H1 (cell line): ENCODE measurements at regions not wholly inside any gene's neighbourhood (a gene's known extent, or its start where the extent isn't known, plus 50 kb on each side); places are given as distances from the start of the nearest gene placed in this dataset.

Experiments
- CTCF ChIA-PET: fragments of 300-600 bp; sonication (Branson Sonifier 250); formaldehyde crosslinking; loops from one replicate; lab custom pipeline; 2021; ENCODE audit not compliant: partially characterized antibody; lab: Charles Lee
- POLR2A ChIA-PET: fragments of 300-600 bp; sonication (Branson Sonifier 250); formaldehyde crosslinking; loops from one replicate; lab custom pipeline; 2021; ENCODE audit warnings: inconsistent platforms; ENCODE audit not compliant: partially characterized antibody; lab: Charles Lee
- DNase-seq, 2 experiments: peaks; one replicate each; pipeline versions ENCODE4 v3.0.0 to v3.0.0-alpha.2; 2010 to 2022; ENCODE audit warnings: low spot score in 2 of 2, low read depth in 1 of 2, mixed read lengths in 1 of 2
- FAIRE-seq: peaks from 2 replicates; lab custom pipeline; 2011; peaks lifted over from hg19 to GRCh38; lab: Jason Lieb, UNC
- H2AFZ ChIP-seq: 2 replicates; pipeline ENCODE4 v1.8.1; 2012; ENCODE audit warnings: low read length, inconsistent platforms
- H2AK5ac ChIP-seq: 2 replicates; pipeline ENCODE4 v1.6.1; 2013; ENCODE audit warnings: low read depth, low read length
- H2BK120ac ChIP-seq: replicated peaks from 2 replicates; pipeline ENCODE3; 2013; ENCODE audit warnings: low read depth, low read length, inconsistent platforms
- H2BK12ac ChIP-seq: 2 replicates; pipeline ENCODE4 v1.6.1; 2013; ENCODE audit warnings: low read depth, low read length
- H2BK15ac ChIP-seq: 2 replicates; pipeline ENCODE4 v1.6.1; 2013; ENCODE audit warnings: low read length
- H2BK20ac ChIP-seq: 2 replicates; pipeline ENCODE4 v1.6.1; 2013; ENCODE audit warnings: low read length
- H2BK5ac ChIP-seq: 2 replicates; pipeline ENCODE4 v1.6.1; 2013; ENCODE audit warnings: low read depth, low read length
- H3K14ac ChIP-seq: 2 replicates; pipeline ENCODE4 v1.6.1; 2013; ENCODE audit warnings: inconsistent platforms; ENCODE audit not compliant: insufficient read length
- H3K18ac ChIP-seq: 2 replicates; pipeline ENCODE4 v1.6.1; 2013; ENCODE audit warnings: low read length; ENCODE audit errors: extremely low read depth
- H3K23ac ChIP-seq: 2 replicates; pipeline ENCODE4 v1.6.1; 2013; ENCODE audit warnings: inconsistent platforms; ENCODE audit not compliant: insufficient read length
- H3K23me2 ChIP-seq: 2 replicates; pipeline ENCODE4 v1.6.1; 2013; ENCODE audit warnings: low read depth, low read length
- H3K27ac ChIP-seq: 2 replicates; pipeline ENCODE4 v1.6.1; 2011; ENCODE audit warnings: low read depth, low read length, inconsistent platforms
- H3K27me3 ChIP-seq, 4 experiments: replicated peaks in 1 of 4; 1 replicate in 1 of 4; 2 replicates in 3 of 4; pipeline versions ENCODE4 v1.6.1 to v1.8.1; 2011 to 2013; ENCODE audit warnings: low read length in 3 of 4, mild to moderate bottlenecking in 3 of 4, inconsistent platforms in 2 of 4, mixed read lengths in 2 of 4, moderate library complexity in 1 of 4; ENCODE audit not compliant: control insufficient read depth in 3 of 4, insufficient read depth in 3 of 4; ENCODE audit errors: extremely low read depth in 1 of 4
- H3K36me3 ChIP-seq, 4 experiments: 2 replicates each; pipeline versions ENCODE4 v1.6.1 to v1.8.1; 2011 to 2013; ENCODE audit warnings: mild to moderate bottlenecking in 4 of 4, low read length in 3 of 4, moderate library complexity in 2 of 4, control low read depth in 1 of 4, inconsistent platforms in 1 of 4; ENCODE audit not compliant: insufficient read depth in 4 of 4, control insufficient read depth in 2 of 4
- H3K4ac ChIP-seq: replicated peaks from 2 replicates; pipeline ENCODE3; 2013; ENCODE audit warnings: low read length, low read depth, mixed read lengths, inconsistent platforms; ENCODE audit not compliant: insufficient read length
- H3K4me1 ChIP-seq, 4 experiments: replicated peaks in 1 of 4; 1 replicate in 1 of 4; 2 replicates in 3 of 4; pipeline versions ENCODE4 v1.6.1 to v1.8.1; 2011 to 2013; ENCODE audit warnings: low read length in 3 of 4, inconsistent platforms in 2 of 4, mixed read lengths in 1 of 4; ENCODE audit not compliant: insufficient read depth in 4 of 4, control insufficient read depth in 3 of 4
- H3K4me2 ChIP-seq, 2 experiments: 2 replicates each; pipeline versions ENCODE4 v1.6.1 to v1.8.1; 2011 to 2013; ENCODE audit warnings: low read depth in 2 of 2, low read length in 2 of 2, control low read depth in 1 of 2, inconsistent platforms in 1 of 2, mild to moderate bottlenecking in 1 of 2; ENCODE audit not compliant: insufficient read depth in 1 of 2
- H3K4me3 ChIP-seq, 4 experiments: fragments of 200-600, 300-600 bp in 1 of 4; sonication (generic), shearing (Covaris generic), sonication (Bioruptor Twin) in 1 of 4; 2 replicates each; pipeline versions ENCODE4 v1.5.1 to v1.8.1; 2011 to 2016; ENCODE audit warnings: low read length in 4 of 4, low read depth in 3 of 4, control low read depth in 2 of 4, inconsistent platforms in 2 of 4, mild to moderate bottlenecking in 2 of 4, mixed read lengths in 1 of 4, moderate library complexity in 1 of 4; ENCODE audit not compliant: insufficient read depth in 2 of 4; ENCODE audit errors: extremely low read depth in 1 of 4
- H3K56ac ChIP-seq: replicated peaks from 2 replicates; pipeline ENCODE3; 2013; ENCODE audit warnings: low read depth, mild to moderate bottlenecking, mixed read lengths, low read length, inconsistent platforms; ENCODE audit not compliant: insufficient read length
- H3K79me1 ChIP-seq: 2 replicates; pipeline ENCODE4 v1.6.1; 2013; ENCODE audit warnings: low read depth, low read length, control low read depth
- H3K79me2 ChIP-seq, 2 experiments: 2 replicates each; pipeline versions ENCODE4 v1.6.1 to v1.8.1; 2012 to 2013; ENCODE audit warnings: low read length in 2 of 2, mild to moderate bottlenecking in 2 of 2, inconsistent platforms in 1 of 2; ENCODE audit not compliant: insufficient read depth in 2 of 2, control insufficient read depth in 1 of 2
- H3K9ac ChIP-seq, 4 experiments: replicated peaks in 1 of 4; 1 replicate in 1 of 4; 2 replicates in 3 of 4; pipeline versions ENCODE4 v1.6.1 to v1.8.1; 2011 to 2013; ENCODE audit warnings: low read depth in 3 of 4, low read length in 3 of 4, control low read depth in 2 of 4, mild to moderate bottlenecking in 2 of 4, moderate library complexity in 2 of 4, inconsistent platforms in 1 of 4; ENCODE audit errors: extremely low read depth in 1 of 4
- H3K9me3 ChIP-seq, 2 experiments: 2 replicates each; pipeline versions ENCODE4 v1.6.1 to v1.8.1; 2012 to 2013; ENCODE audit warnings: mild to moderate bottlenecking in 2 of 2, moderate library complexity in 2 of 2, control low read depth in 1 of 2, inconsistent platforms in 1 of 2, low read depth in 1 of 2, low read length in 1 of 2, mixed read lengths in 1 of 2; ENCODE audit not compliant: insufficient read depth in 2 of 2
- H4K20me1 ChIP-seq, 2 experiments: replicated peaks in 1 of 2; 2 replicates each; pipeline versions ENCODE3 to v1.8.1; 2011 to 2013; ENCODE audit warnings: inconsistent platforms in 2 of 2, low read length in 2 of 2, mild to moderate bottlenecking in 1 of 2; ENCODE audit not compliant: insufficient read depth in 2 of 2, control insufficient read depth in 1 of 2
- H4K5ac ChIP-seq: 2 replicates; pipeline ENCODE4 v1.6.1; 2013; ENCODE audit warnings: low read length, low read depth, mixed read lengths, inconsistent platforms; ENCODE audit not compliant: insufficient read length
- H4K8ac ChIP-seq: 2 replicates; pipeline ENCODE4 v1.8.0; 2013; ENCODE audit warnings: mild to moderate bottlenecking, moderate library complexity, low read length, inconsistent platforms; ENCODE audit not compliant: insufficient read depth; ENCODE audit errors: extremely low read depth
- H4K91ac ChIP-seq: replicated peaks from 2 replicates; pipeline ENCODE3; 2013; ENCODE audit warnings: low read length, mixed read lengths, inconsistent platforms; ENCODE audit not compliant: insufficient read length
- CHD1 ChIP-seq: IDR thresholded peaks from 2 replicates; pipeline ENCODE4 v1.6.1; 2012; ENCODE audit warnings: low read depth, low read length, improper control_type of control experiment
- FOSL1 ChIP-seq: IDR thresholded peaks from 2 replicates; pipeline ENCODE4 v1.6.1; 2011; ENCODE audit warnings: mild to moderate bottlenecking, low read depth, low read length, moderate library complexity; ENCODE audit not compliant: insufficient read depth
- HDAC6 ChIP-seq: IDR thresholded peaks from one replicate; pipeline ENCODE4 v1.7.1; 2012; ENCODE audit warnings: low read depth, mild to moderate bottlenecking, inconsistent platforms, low read length, moderate library complexity
- JUN ChIP-seq: IDR thresholded peaks from 2 replicates; pipeline ENCODE4 v1.6.1; 2011; ENCODE audit warnings: low read depth, mild to moderate bottlenecking, improper control_type of control experiment, low read length
- KDM5A ChIP-seq: fragments of 200-600 bp; IDR thresholded peaks from 2 replicates; pipeline ENCODE4 v1.7.1; 2012; ENCODE audit warnings: mild to moderate bottlenecking, low read length, inconsistent platforms, mixed read lengths
- RXRA ChIP-seq: IDR thresholded peaks from 2 replicates; pipeline ENCODE4 v1.6.1; 2011; ENCODE audit warnings: low read depth, mild to moderate bottlenecking, low read length, moderate library complexity; ENCODE audit not compliant: insufficient read depth
- TBP ChIP-seq: IDR thresholded peaks from 2 replicates; pipeline ENCODE4 v1.6.1; 2011; ENCODE audit warnings: low read depth, low read length, improper control_type of control experiment
- ZNF274 ChIP-seq: IDR thresholded peaks from 2 replicates; pipeline ENCODE4 v1.7.0; 2012; ENCODE audit warnings: low read length, borderline replicate concordance; ENCODE audit errors: extremely low read depth
- WGBS, 2 experiments: shearing (Covaris generic) in 1 of 2; methylation state at CpG; one replicate each; pipeline versions ENCODE4 v1.1.6 to v1.1.7; 2013 to 2015; ENCODE audit warnings: low lambda C conversion rate in 2 of 2, mixed read lengths in 2 of 2, inconsistent platforms in 1 of 2, low coverage in 1 of 2, missing lambda C conversion rate in 1 of 2; ENCODE audit not compliant: insufficient replicate concordance in 2 of 2, insufficient coverage in 1 of 2, insufficient read length in 1 of 2; ENCODE audit errors: extremely low coverage in 1 of 2, missing lambda C conversion rate in 1 of 2; 5-methylcytosine and 5-hydroxymethylcytosine counted together
- TF ChIP-seq, protein P1 (sequence below): IDR thresholded peaks from 2 replicates; pipeline ENCODE4 v1.6.1; 2011; ENCODE audit warnings: low read depth, mild to moderate bottlenecking, low read length; ENCODE audit not compliant: insufficient read depth

DNA sequence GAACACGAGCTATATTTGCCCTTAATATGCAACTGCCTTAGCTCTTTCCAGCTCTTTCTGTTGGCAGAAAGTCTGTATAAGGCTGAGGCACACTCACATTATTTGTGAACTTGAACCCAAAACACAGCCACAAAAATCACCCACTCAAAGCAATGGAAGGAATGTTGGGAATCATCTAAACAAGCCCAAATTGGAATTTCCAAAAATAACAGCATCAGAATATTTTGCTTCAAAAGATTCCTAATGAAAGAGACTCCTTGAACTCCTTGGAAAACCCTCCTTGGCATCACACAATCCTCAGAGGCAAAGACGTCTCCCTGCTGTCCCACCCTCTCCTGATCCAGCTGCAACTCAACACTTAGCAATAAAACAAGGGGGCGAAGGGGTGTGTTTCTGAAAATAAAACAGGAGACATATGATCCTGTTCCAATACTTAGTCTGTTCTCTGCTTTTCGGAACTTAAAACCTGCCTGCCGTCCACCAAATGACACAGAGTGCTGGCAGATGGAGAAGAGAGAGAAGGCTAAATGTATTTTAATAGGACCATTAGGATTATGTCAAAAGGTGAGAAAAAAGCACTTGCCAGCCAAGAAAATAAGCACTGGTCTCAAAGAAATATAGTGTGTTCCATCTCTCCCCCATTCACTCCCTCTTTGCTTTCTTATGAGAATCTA lies 320.7 kb upstream of the JARID2 start:
- H3K4me2 ChIP-seq: peak overlapping the region; percentile 14 to 21; a peak in 2 of 4 replicates

More for the DNA sequence above, 320.7 kb upstream of the JARID2 start:
- Histone ChIP-seq H2BK15ac (no peak overlapping the region), H2AFZ (no peak overlapping the region), H2BK120ac (no peak overlapping the region), H3K4me1 (peaks cover 15 to 40% (median 29%) of the 10 kb centered on the region in 4 experiments), H3K4me3 (no peak overlapping the region), H3K14ac (no peak overlapping the region), H2BK5ac (no peak overlapping the region), H3K23me2 (no peaks in the 10 kb centered on the region), H2AK5ac (no peak overlapping the region), H4K8ac (no peak overlapping the region), H3K27ac (no peak overlapping the region), H2BK20ac (no peak overlapping the region), H2BK12ac (no peak overlapping the region), H3K23ac (no peak overlapping the region), H4K20me1 (no peaks in the 10 kb centered on the region), H3K79me1 (peaks cover 13% of the 10 kb centered on the region), H3K79me2 (peaks cover 0 to 2% of the 10 kb centered on the region in 2 experiments; a peak in 1 of 4 replicates), H3K4ac (no peak overlapping the region), H3K36me3 (no peaks in the 10 kb centered on the region), H3K27me3 (no peaks in the 10 kb centered on the region), H3K18ac (no peak overlapping the region), H3K56ac (no peak overlapping the region), H3K9ac (no peak overlapping the region), H4K5ac (no peak overlapping the region), H3K9me3 (no peaks in the 10 kb centered on the region), H4K91ac (no peak overlapping the region)
- TF ChIP-seq HDAC6 (no peak), CHD1 (no peak), JUN (no peak), FOSL1 (no peak), ZNF274 (no peak), TBP (0 out of 2 replicates have a peak, but pooled peaks have one; percentile 1), KDM5A (no peak), RXRA (no peak)
- TF ChIP-seq, protein P1, sequence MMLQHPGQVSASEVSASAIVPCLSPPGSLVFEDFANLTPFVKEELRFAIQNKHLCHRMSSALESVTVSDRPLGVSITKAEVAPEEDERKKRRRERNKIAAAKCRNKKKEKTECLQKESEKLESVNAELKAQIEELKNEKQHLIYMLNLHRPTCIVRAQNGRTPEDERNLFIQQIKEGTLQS: no peak
- POLR2A ChIA-PET: interaction anchor here (0.6 to 1.8 kb wide), 2 partner anchors 23 to 41 kb away, joined by 3 to 6 read pairs; no protein-coding TSS in a partner anchor
- CTCF ChIA-PET: interaction anchor here (0.8 to 1.2 kb wide), 4 partner anchors 14 to 55 kb away, joined by 3 to 7 read pairs (median 3); no protein-coding TSS in a partner anchor
- DNase-seq: no peak
- 80% methylated on average over 5 of the region's 5 CpGs; no CpG with 5 or more reads in 1 of the 2 experiments for WGBS, 2 experiments
- no peak for FAIRE-seq
